ENCODE measurements at regions not wholly inside any gene's neighbourhood (a gene's known extent, or its start where the extent isn't known, plus 50 kb on each side); places are given as distances from the start of the nearest gene placed in this dataset.

- H3K4me1 Mint-ChIP-seq (ENCODE audit: low read depth) = no peaks in the 10 kb centered on the region
- H3K27ac Mint-ChIP-seq = no peak overlapping the region
- no peak overlapping the region for H3K4me3 Mint-ChIP-seq
- H3K36me3 Mint-ChIP-seq (ENCODE audit: low read depth) = no peaks in the 10 kb centered on the region
- intact Hi-C loops (cut with micrococcal nuclease) = no loop called here
- no peaks in the 10 kb centered on the region for H3K9me3 Mint-ChIP-seq
- H3K27me3 Mint-ChIP-seq = no peaks in the 10 kb centered on the region
These were observed 175.8 kb downstream of the MYCN start for GRCh38 chr2:16115881-16116830.

- intact Hi-C loops (cut with micrococcal nuclease) = no loop called here
- Mint-ChIP-seq H3K27ac (no peak overlapping the region), H3K4me1 (ENCODE audit: low read depth) (no peaks in the 10 kb centered on the region), H3K9me3 (no peaks in the 10 kb centered on the region), H3K4me3 (no peak overlapping the region), H3K36me3 (ENCODE audit: low read depth) (no peaks in the 10 kb centered on the region), H3K27me3 (no peaks in the 10 kb centered on the region)
These were observed 174.9 kb downstream of the MYCN start for GRCh38 chr2:16115291-16115690.

- H3K4me1 Mint-ChIP-seq (ENCODE audit: low read depth) = no peaks in the 10 kb centered on the region
- no peaks in the 10 kb centered on the region for H3K36me3 Mint-ChIP-seq (ENCODE audit: low read depth)
- H3K27me3 Mint-ChIP-seq = no peaks in the 10 kb centered on the region
- H3K4me3 Mint-ChIP-seq = no peak overlapping the region
- intact Hi-C loops (cut with micrococcal nuclease) = no loop called here
- no peak overlapping the region for H3K27ac Mint-ChIP-seq
- no peaks in the 10 kb centered on the region for H3K9me3 Mint-ChIP-seq
These were observed 174.5 kb downstream of the MYCN start for GRCh38 chr2:16114836-16115235.

DNA sequence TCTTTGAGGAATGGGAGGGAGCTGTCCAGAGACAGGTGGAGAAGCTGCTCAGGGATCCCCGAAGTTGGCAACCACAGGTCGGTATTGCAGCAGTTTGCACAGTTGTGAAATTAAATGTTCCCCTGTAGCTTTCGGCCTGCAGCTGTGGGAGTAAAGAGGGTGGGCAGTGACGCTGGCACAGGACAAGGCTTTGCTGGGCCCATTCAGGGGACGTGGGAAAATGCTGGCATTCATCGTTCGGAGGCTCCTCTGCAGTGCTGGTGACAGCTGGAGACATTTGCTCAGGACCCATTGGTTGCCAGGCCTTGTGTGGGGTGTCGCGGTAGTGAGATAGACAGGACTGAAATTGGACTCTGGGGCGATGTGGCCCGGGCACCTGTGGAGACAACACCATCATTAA lies 173.7 kb downstream of the MYCN start:
- intact Hi-C loops (cut with micrococcal nuclease) = no loop called here
- Mint-ChIP-seq H3K27me3 (no peaks in the 10 kb centered on the region), H3K27ac (no peak overlapping the region), H3K36me3 (ENCODE audit: low read depth) (no peaks in the 10 kb centered on the region), H3K9me3 (no peaks in the 10 kb centered on the region), H3K4me1 (ENCODE audit: low read depth) (no peaks in the 10 kb centered on the region), H3K4me3 (no peak overlapping the region)

- no peaks in the 10 kb centered on the region for H3K27me3 Mint-ChIP-seq
- H3K9me3 Mint-ChIP-seq = no peaks in the 10 kb centered on the region
- no peak overlapping the region for H3K4me3 Mint-ChIP-seq
- H3K27ac Mint-ChIP-seq = no peak overlapping the region
- no peaks in the 10 kb centered on the region for H3K4me1 Mint-ChIP-seq (ENCODE audit: low read depth)
- intact Hi-C loops (cut with micrococcal nuclease) = no loop called here
- H3K36me3 Mint-ChIP-seq (ENCODE audit: low read depth) = no peaks in the 10 kb centered on the region
These were observed 173.2 kb downstream of the MYCN start for GRCh38 chr2:16113568-16113967.

GRCh38 chr2:16112972-16113560 lies 172.7 kb downstream of the MYCN start:
- Mint-ChIP-seq H3K27me3 (no peaks in the 10 kb centered on the region), H3K4me1 (ENCODE audit: low read depth) (no peaks in the 10 kb centered on the region), H3K9me3 (no peaks in the 10 kb centered on the region), H3K4me3 (no peak overlapping the region), H3K27ac (no peak overlapping the region), H3K36me3 (ENCODE audit: low read depth) (no peaks in the 10 kb centered on the region)
- intact Hi-C loops (cut with micrococcal nuclease) = no loop called here

GRCh38 chr2:16112251-16112971 lies 172.1 kb downstream of the MYCN start:
- intact Hi-C loops (cut with micrococcal nuclease) = no loop called here
- no peak overlapping the region for H3K27ac Mint-ChIP-seq
- H3K36me3 Mint-ChIP-seq (ENCODE audit: low read depth) = no peaks in the 10 kb centered on the region
- no peaks in the 10 kb centered on the region for H3K9me3 Mint-ChIP-seq
- H3K4me1 Mint-ChIP-seq (ENCODE audit: low read depth) = no peaks in the 10 kb centered on the region
- H3K4me3 Mint-ChIP-seq = no peak overlapping the region
- H3K27me3 Mint-ChIP-seq = no peaks in the 10 kb centered on the region

GRCh38 chr2:16111838-16112210 lies 171.5 kb downstream of the MYCN start:
- intact Hi-C loops (cut with micrococcal nuclease) = no loop called here
- no peaks in the 10 kb centered on the region for H3K27me3 Mint-ChIP-seq
- H3K27ac Mint-ChIP-seq = no peak overlapping the region
- H3K36me3 Mint-ChIP-seq (ENCODE audit: low read depth) = no peaks in the 10 kb centered on the region
- no peaks in the 10 kb centered on the region for H3K9me3 Mint-ChIP-seq
- no peak overlapping the region for H3K4me3 Mint-ChIP-seq
- H3K4me1 Mint-ChIP-seq (ENCODE audit: low read depth) = no peaks in the 10 kb centered on the region

- H3K27ac Mint-ChIP-seq = no peak overlapping the region
- no peaks in the 10 kb centered on the region for H3K9me3 Mint-ChIP-seq
- intact Hi-C loops (cut with micrococcal nuclease) = no loop called here
- no peaks in the 10 kb centered on the region for H3K4me1 Mint-ChIP-seq (ENCODE audit: low read depth)
- H3K36me3 Mint-ChIP-seq (ENCODE audit: low read depth) = no peaks in the 10 kb centered on the region
- H3K27me3 Mint-ChIP-seq = no peaks in the 10 kb centered on the region
- no peak overlapping the region for H3K4me3 Mint-ChIP-seq
These were observed 169.5 kb downstream of the MYCN start for GRCh38 chr2:16109821-16110310.

DNA sequence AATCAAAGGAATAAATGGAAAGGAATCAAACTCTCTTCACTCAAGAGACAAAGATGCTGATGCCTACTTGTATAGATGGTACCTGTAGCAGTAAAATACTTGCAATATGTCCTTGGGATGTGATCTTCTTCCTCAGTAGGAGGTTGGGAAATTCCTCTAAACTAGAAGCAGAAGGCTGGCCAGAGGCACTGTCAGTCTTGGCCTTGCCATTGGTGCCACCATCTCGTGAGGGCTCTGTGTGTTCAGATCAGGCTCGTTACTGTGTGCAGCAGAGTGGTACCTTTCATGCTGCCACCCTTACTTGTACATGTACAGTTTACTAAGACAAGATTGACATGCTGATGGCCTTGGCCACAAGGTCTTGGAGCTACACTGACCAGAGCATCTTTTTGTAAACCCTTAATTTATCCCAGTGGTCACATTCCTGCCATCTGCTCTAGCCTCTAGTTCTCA lies 169.0 kb downstream of the MYCN start:
- intact Hi-C loops (cut with micrococcal nuclease) = no loop called here

GRCh38 chr2:16107246-16107645 lies 166.9 kb downstream of the MYCN start:
- intact Hi-C loops (cut with micrococcal nuclease) = no loop called here
- Mint-ChIP-seq H3K36me3 (ENCODE audit: low read depth) (no peaks in the 10 kb centered on the region), H3K4me1 (ENCODE audit: low read depth) (no peaks in the 10 kb centered on the region), H3K4me3 (no peak overlapping the region), H3K27ac (no peak overlapping the region), H3K9me3 (no peaks in the 10 kb centered on the region), H3K27me3 (no peaks in the 10 kb centered on the region)

More for the DNA sequence above, 169.0 kb downstream of the MYCN start:
- H3K36me3 Mint-ChIP-seq (ENCODE audit: low read depth) = no peaks in the 10 kb centered on the region
- no peak overlapping the region for H3K4me3 Mint-ChIP-seq
- H3K9me3 Mint-ChIP-seq = no peaks in the 10 kb centered on the region
- no peaks in the 10 kb centered on the region for H3K27me3 Mint-ChIP-seq
- no peak overlapping the region for H3K27ac Mint-ChIP-seq
- no peaks in the 10 kb centered on the region for H3K4me1 Mint-ChIP-seq (ENCODE audit: low read depth)

DNA sequence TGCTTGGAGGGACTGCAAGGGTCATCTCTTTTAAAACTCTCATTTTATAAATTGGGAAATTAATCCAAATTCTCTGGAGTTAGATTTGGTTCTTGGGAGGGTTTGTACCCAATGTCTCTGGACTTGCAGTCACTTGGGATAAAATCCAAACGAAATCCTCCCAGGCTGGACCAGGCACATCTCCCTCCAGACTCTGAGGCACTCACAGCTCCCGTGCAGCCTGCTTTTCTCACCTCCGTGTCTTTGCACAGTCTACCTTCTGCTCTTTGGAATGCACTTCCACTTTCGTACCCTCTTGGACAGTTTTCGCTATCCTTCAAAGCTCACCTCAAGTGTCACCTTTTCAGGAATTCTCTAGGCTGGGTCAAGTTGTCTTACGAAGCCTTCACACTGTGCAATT lies 166.3 kb downstream of the MYCN start:
- no peaks in the 10 kb centered on the region for H3K4me1 Mint-ChIP-seq (ENCODE audit: low read depth)
- H3K9me3 Mint-ChIP-seq = no peaks in the 10 kb centered on the region
- no peaks in the 10 kb centered on the region for H3K27me3 Mint-ChIP-seq
- intact Hi-C loops (cut with micrococcal nuclease) = no loop called here
- no peak overlapping the region for H3K4me3 Mint-ChIP-seq
- H3K36me3 Mint-ChIP-seq (ENCODE audit: low read depth) = no peaks in the 10 kb centered on the region
- no peak overlapping the region for H3K27ac Mint-ChIP-seq

- Mint-ChIP-seq H3K4me1 (ENCODE audit: low read depth) (no peaks in the 10 kb centered on the region), H3K27me3 (no peaks in the 10 kb centered on the region), H3K9me3 (no peaks in the 10 kb centered on the region), H3K36me3 (ENCODE audit: low read depth) (no peaks in the 10 kb centered on the region), H3K27ac (no peak overlapping the region), H3K4me3 (no peak overlapping the region)
- intact Hi-C loops (cut with micrococcal nuclease) = no loop called here
These were observed 165.4 kb downstream of the MYCN start for GRCh38 chr2:16105669-16106281.
